NCI-H82 (cell line): ENCODE measurements at regions not wholly inside any gene's neighbourhood (a gene's known extent, or its start where the extent isn't known, plus 50 kb on each side); places are given as distances from the start of the nearest gene placed in this dataset.
"Not testable (repeated sequence)": the region's sequence is repeated elsewhere in the genome, so short reads cannot be mapped to it uniquely, and the experiment has no call there.

Source experiments
- DNase-seq: peaks from one replicate; lab custom pipeline; 2025; lab: John Stamatoyannopoulos, UW

GRCh38 chr9:82445556-82445955 lies 457.0 kb downstream of the SPATA31D1 start:
- DNase-seq: no peak

- no peak for DNase-seq
These were observed 458.8 kb downstream of the SPATA31D1 start for GRCh38 chr9:82447343-82447742.

GRCh38 chr9:82449986-82450385 lies 461.4 kb downstream of the SPATA31D1 start:
- DNase-seq: peak; percentile 4

GRCh38 chr9:82454509-82455190 lies 466.1 kb downstream of the SPATA31D1 start:
- no peak for DNase-seq

- peak; percentile 39 for DNase-seq
These were observed 468.1 kb downstream of the SPATA31D1 start for GRCh38 chr9:82456642-82457041.

- DNase-seq: peak; percentile 64
These were observed 468.7 kb downstream of the SPATA31D1 start for GRCh38 chr9:82457298-82457697.

- DNase-seq: peak; percentile 80
These were observed 469.3 kb downstream of the SPATA31D1 start for GRCh38 chr9:82457891-82458290.

GRCh38 chr9:82458296-82458695 lies 469.7 kb downstream of the SPATA31D1 start:
- no peak for DNase-seq

GRCh38 chr9:82466616-82467260 lies 478.2 kb downstream of the SPATA31D1 start:
- DNase-seq: peak; percentile 81

- DNase-seq: peak; percentile 88
These were observed 478.9 kb downstream of the SPATA31D1 start for GRCh38 chr9:82467436-82467835.

- no peak for DNase-seq
These were observed 485.7 kb downstream of the SPATA31D1 start for GRCh38 chr9:82474235-82474634.

GRCh38 chr9:82475584-82476301 lies 487.2 kb downstream of the SPATA31D1 start:
- no peak for DNase-seq

GRCh38 chr9:82480921-82481320 lies 492.3 kb downstream of the SPATA31D1 start:
- no peak for DNase-seq

- no peak for DNase-seq
These were observed 499.4 kb downstream of the SPATA31D1 start for GRCh38 chr9:82487935-82488312.

- no peak for DNase-seq
These were observed 500.0 kb downstream of the SPATA31D1 start for GRCh38 chr9:82488313-82489200.

- DNase-seq: no peak
These were observed 500.7 kb downstream of the SPATA31D1 start for GRCh38 chr9:82489201-82489821.

GRCh38 chr9:82490019-82490499 lies 501.5 kb downstream of the SPATA31D1 start:
- no peak for DNase-seq

- not testable (repeated sequence) for DNase-seq
These were observed 502.2 kb downstream of the SPATA31D1 start for GRCh38 chr9:82490821-82491220.

GRCh38 chr9:82491604-82492003 lies 503.0 kb downstream of the SPATA31D1 start:
- no peak for DNase-seq

GRCh38 chr9:82492274-82492673 lies 503.7 kb downstream of the SPATA31D1 start:
- DNase-seq: no peak
